Endodermal cell (in vitro differentiated cells): ENCODE measurements at regions not wholly inside any gene's neighbourhood (a gene's known extent, or its start where the extent isn't known, plus 50 kb on each side); places are given as distances from the start of the nearest gene placed in this dataset.
A peak's percentile ranks its signal among the peaks of the same experiment; 100 is the strongest.

Experiments
- DNase-seq: peaks from one replicate; pipeline ENCODE4 v3.0.0-alpha.2; 2017
- H3K27ac ChIP-seq: 2 replicates; pipeline ENCODE4 v1.5.1; 2013; ENCODE audit warnings: mild to moderate bottlenecking, low read depth, low read length, moderate library complexity
- H3K27me3 ChIP-seq: 2 replicates; pipeline ENCODE4 v1.6.1; 2013; ENCODE audit warnings: mild to moderate bottlenecking, low read length, moderate library complexity; ENCODE audit not compliant: insufficient read depth, control insufficient read depth, poor library complexity, severe bottlenecking
- H3K36me3 ChIP-seq: 2 replicates; pipeline ENCODE4 v1.7.0; 2013; ENCODE audit warnings: mild to moderate bottlenecking, low read length, moderate library complexity; ENCODE audit not compliant: control insufficient read depth, insufficient read depth
- H3K4me1 ChIP-seq: one replicate; pipeline ENCODE4 v1.7.0; 2013; ENCODE audit warnings: low read length; ENCODE audit not compliant: control insufficient read depth, insufficient read depth
- H3K4me3 ChIP-seq: 2 replicates; pipeline ENCODE4 v1.5.1; 2013; ENCODE audit warnings: mild to moderate bottlenecking, low read length, moderate library complexity
- H3K9ac ChIP-seq: 2 replicates; pipeline ENCODE4 v1.6.1; 2013; ENCODE audit warnings: mild to moderate bottlenecking, low read length, moderate library complexity; ENCODE audit not compliant: poor library complexity, severe bottlenecking; ENCODE audit errors: extremely low read depth
- H3K9me3 ChIP-seq: 2 replicates; pipeline ENCODE4 v1.6.1; 2013; ENCODE audit warnings: mild to moderate bottlenecking, low read length, moderate library complexity; ENCODE audit not compliant: control insufficient read depth
- H3K27ac Mint-ChIP-seq: 2 replicates; pipeline ENCODE4 v1.8.0; 2020; ENCODE audit warnings: mixed read lengths
- H3K27me3 Mint-ChIP-seq: 2 replicates; pipeline ENCODE4 v1.8.0; 2021; ENCODE audit warnings: mild to moderate bottlenecking, mixed read lengths; ENCODE audit not compliant: insufficient read depth
- H3K36me3 Mint-ChIP-seq: 2 replicates; pipeline ENCODE4 v1.8.0; 2020; ENCODE audit warnings: low read depth, mixed read lengths
- H3K4me1 Mint-ChIP-seq: 2 replicates; pipeline ENCODE4 v1.8.0; 2020; ENCODE audit warnings: mixed read lengths
- H3K4me3 Mint-ChIP-seq: 2 replicates; pipeline ENCODE4 v1.8.0; 2020; ENCODE audit warnings: mild to moderate bottlenecking, moderate library complexity, mixed read lengths
- H3K9me3 Mint-ChIP-seq: 2 replicates; pipeline ENCODE4 v1.8.0; 2020; ENCODE audit warnings: mild to moderate bottlenecking, mixed read lengths
- CTCF ChIP-seq: fragments of 200-600 bp; sonication (generic); conservative IDR thresholded peaks from 2 replicates; pipeline ENCODE4 v1.5.0; 2021; ENCODE audit warnings: antibody characterized with exemption, mild to moderate bottlenecking
- WGBS, 2 experiments: methylation state at CpG; one replicate each; pipeline versions ENCODE4 v1.1.5 to v1.1.7; 2013; ENCODE audit warnings: missing lambda C conversion rate in 2 of 2, mixed read lengths in 1 of 2; ENCODE audit not compliant: insufficient coverage in 1 of 2, insufficient read length in 1 of 2; 5-methylcytosine and 5-hydroxymethylcytosine counted together

- no peak for DNase-seq
- no peak overlapping the region for H3K9ac ChIP-seq
- Mint-ChIP-seq H3K27ac (no peak overlapping the region), H3K36me3 (no peaks in the 10 kb centered on the region), H3K4me3 (no peak overlapping the region), H3K27me3 (no peaks in the 10 kb centered on the region), H3K4me1 (no peaks in the 10 kb centered on the region), H3K9me3 (no peaks in the 10 kb centered on the region)
- no peaks in the 10 kb centered on the region for H3K4me1 ChIP-seq
- no peak overlapping the region for H3K27ac ChIP-seq
- TF ChIP-seq CTCF: no peak
- no peaks in the 10 kb centered on the region for H3K27me3 ChIP-seq
- WGBS, 2 experiments: 80 to 100% methylated on average over 1 to 2 of the region's 2 CpGs
- H3K4me3 ChIP-seq: no peak overlapping the region
- no peaks in the 10 kb centered on the region for H3K9me3 ChIP-seq
- H3K36me3 ChIP-seq: no peaks in the 10 kb centered on the region
Observed at GRCh38 chr11:90343673-90344072, 120.8 kb upstream of the CHORDC1 start.

GRCh38 chr11:90341986-90342385 lies 119.1 kb upstream of the CHORDC1 start:
- Histone ChIP-seq H3K4me1 (no peaks in the 10 kb centered on the region), H3K36me3 (no peaks in the 10 kb centered on the region), H3K27ac (no peak overlapping the region), H3K27me3 (no peaks in the 10 kb centered on the region), H3K9ac (no peak overlapping the region), H3K4me3 (no peak overlapping the region), H3K9me3 (no peaks in the 10 kb centered on the region)
- Mint-ChIP-seq H3K4me3 (no peak overlapping the region), H3K27ac (no peak overlapping the region), H3K9me3 (no peaks in the 10 kb centered on the region), H3K4me1 (no peaks in the 10 kb centered on the region), H3K27me3 (no peaks in the 10 kb centered on the region), H3K36me3 (no peaks in the 10 kb centered on the region)
- no peak for DNase-seq
- peak; percentile 38 for TF ChIP-seq CTCF
- WGBS, 2 experiments: 96 to 100% methylated on average over 1 to 2 of the region's 3 CpGs

- Histone ChIP-seq H3K36me3 (no peaks in the 10 kb centered on the region), H3K27ac (no peak overlapping the region), H3K9ac (no peak overlapping the region), H3K4me1 (no peaks in the 10 kb centered on the region), H3K4me3 (no peak overlapping the region), H3K27me3 (no peaks in the 10 kb centered on the region), H3K9me3 (no peaks in the 10 kb centered on the region)
- H3K27ac Mint-ChIP-seq: no peak overlapping the region
- TF ChIP-seq CTCF: no peak
- H3K4me3 Mint-ChIP-seq: no peak overlapping the region
- no peak for DNase-seq
- H3K27me3 Mint-ChIP-seq: no peaks in the 10 kb centered on the region
- H3K4me1 Mint-ChIP-seq: peaks cover 4% of the 10 kb centered on the region
- whole genome bisulfite sequencing, 2 experiments: 100% methylated on average over 1 of the region's 1 CpG; no CpG with 5 or more reads in 1 of the 2 experiments
- no peaks in the 10 kb centered on the region for H3K36me3 Mint-ChIP-seq
- H3K9me3 Mint-ChIP-seq: no peaks in the 10 kb centered on the region
Observed at GRCh38 chr11:90332415-90332814, 109.6 kb upstream of the CHORDC1 start.
